HepG2 (cell line): ENCODE measurements at regions not wholly inside any gene's neighbourhood (a gene's known extent, or its start where the extent isn't known, plus 50 kb on each side); places are given as distances from the start of the nearest gene placed in this dataset.

ENCODE experiments used
- ATAC-seq: fragments of 200-7000 bp; cut with Tn5 transposase; 3 replicates; pipeline ENCODE4 v1.9.1; 2020; ENCODE audit warnings: mild to moderate bottlenecking, moderate library complexity
- BruUV-seq: library from RNA; stranded (reverse); fragments of 400-500 nt; replicated peaks from 2 replicates; lab custom pipeline; 2021; lab: Mats Ljungman, UMichigan
- CTCF ChIA-PET: fragments of 300-600 bp; formaldehyde crosslinking; extraction: SDS; loops from one replicate; lab custom pipeline; 2021; ENCODE audit warnings: low total read pairs, inconsistent platforms, low intra/inter-chr PET ratio; lab: Yijun Ruan, JAX
- POLR2A ChIA-PET: fragments of 350-600 bp; sonication (Branson Sonifier 250); formaldehyde crosslinking; loops from one replicate; lab custom pipeline; 2020; ENCODE audit warnings: antibody characterized with exemption, inconsistent platforms; lab: Yijun Ruan, JAX
- DNase-seq: peaks from one replicate; pipeline ENCODE4 v3.0.0-alpha.2; 2015; ENCODE audit warnings: low spot score
- FAIRE-seq: peaks from 3 replicates; lab custom pipeline; 2011; peaks lifted over from hg19 to GRCh38; lab: Jason Lieb, UNC
- H2AFZ ChIP-seq: one replicate; pipeline ENCODE4 v1.6.1; 2011; ENCODE audit warnings: low read length, inconsistent platforms
- H3K27ac ChIP-seq: fragments of 300-600 bp; 3 replicates; pipeline ENCODE4 v1.8.0; 2011; ENCODE audit warnings: mixed run types, mild to moderate bottlenecking, mixed read lengths, low read length, inconsistent platforms; ENCODE audit not compliant: insufficient read depth; ENCODE audit errors: extremely low read length
- H3K27me3 ChIP-seq, 2 experiments: fragments of 200-600 bp in 1 of 2; 2 replicates in 1 of 2; 3 replicates in 1 of 2; pipeline versions ENCODE4 v1.6.0 to v1.8.0; 2011; ENCODE audit warnings: low read length in 2 of 2, mild to moderate bottlenecking in 2 of 2, moderate library complexity in 2 of 2, inconsistent platforms in 1 of 2; ENCODE audit not compliant: insufficient read depth in 2 of 2, control insufficient read depth in 1 of 2
- H3K36me3 ChIP-seq, 2 experiments: fragments of 200-600 bp in 1 of 2; replicated peaks in 1 of 2; 2 replicates in 1 of 2; 3 replicates in 1 of 2; pipeline versions ENCODE4 v1.5.1 to v1.8.0; 2011; ENCODE audit warnings: low read length in 2 of 2, inconsistent platforms in 1 of 2; ENCODE audit not compliant: insufficient read depth in 2 of 2, control insufficient read depth in 1 of 2
- H3K4me1 ChIP-seq: 2 replicates; pipeline ENCODE4 v1.5.1; 2012; ENCODE audit warnings: low read length, inconsistent platforms; ENCODE audit not compliant: insufficient read depth
- H3K4me2 ChIP-seq: 2 replicates; pipeline ENCODE4 v1.6.0; 2011; ENCODE audit warnings: low read depth, low read length, inconsistent platforms
- H3K4me3 ChIP-seq, 3 experiments: fragments of 200-600 bp in 1 of 3; sonication (generic), shearing (Covaris generic) in 1 of 3; replicated peaks in 1 of 3; 2 replicates each; pipeline ENCODE4 v1.5.1; 2011 to 2016; ENCODE audit warnings: low read length in 3 of 3, inconsistent platforms in 2 of 3, low read depth in 2 of 3, mild to moderate bottlenecking in 2 of 3, control low read depth in 1 of 3, mixed read lengths in 1 of 3; ENCODE audit not compliant: insufficient read depth in 1 of 3
- H3K79me2 ChIP-seq: one replicate; pipeline ENCODE4 v1.6.1; 2011; ENCODE audit warnings: low read length, inconsistent platforms; ENCODE audit not compliant: insufficient read depth
- H3K9ac ChIP-seq: 2 replicates; pipeline ENCODE4 v1.6.0; 2011; ENCODE audit warnings: mild to moderate bottlenecking, low read depth, low read length, inconsistent platforms; ENCODE audit not compliant: insufficient read depth
- H3K9me3 ChIP-seq: 2 replicates; pipeline ENCODE4 v1.5.1; 2012; ENCODE audit warnings: mild to moderate bottlenecking, low read length
- H4K20me1 ChIP-seq: 2 replicates; pipeline ENCODE4 v1.6.0; 2011; ENCODE audit warnings: inconsistent platforms, mild to moderate bottlenecking, low read length, moderate library complexity; ENCODE audit not compliant: insufficient read depth
- ATAD3A ChIP-seq: sonication (generic); formaldehyde crosslinking; IDR thresholded peaks from 2 replicates; pipeline ENCODE4 v1.4.0; 2020; ENCODE audit warnings: missing genetic modification reagents
- HNRNPLL ChIP-seq: fragments of 200-400 bp; formaldehyde crosslinking; IDR thresholded peaks from 2 replicates; pipeline ENCODE4 v1.6.1; 2017; ENCODE audit warnings: mild to moderate bottlenecking, low read depth, low read length; ENCODE audit not compliant: poor library complexity, severe bottlenecking
- KLF6 ChIP-seq: IDR thresholded peaks from 2 replicates; pipeline ENCODE4 v1.8.0; 2016; ENCODE audit warnings: missing biosample characterization, missing genetic modification reagents
- NCOR1 ChIP-seq: fragments of 200-600 bp; sonication (generic); IDR thresholded peaks from 2 replicates; pipeline ENCODE4 v1.7.0; 2017; ENCODE audit warnings: antibody characterized with exemption, low read length, borderline replicate concordance
- SALL1 ChIP-seq: sonication (generic); formaldehyde crosslinking; IDR thresholded peaks from 2 replicates; pipeline ENCODE4 v1.8.0; 2022; ENCODE audit warnings: mild to moderate bottlenecking, missing genetic modification reagents
- SIN3B ChIP-seq: fragments of 150-350 bp; IDR thresholded peaks from 2 replicates; pipeline ENCODE4 v1.6.1; 2014; ENCODE audit warnings: low read length
- SNRNP70 ChIP-seq: fragments of 200-400 bp; formaldehyde crosslinking; IDR thresholded peaks from 2 replicates; pipeline ENCODE4 v1.6.1; 2017; ENCODE audit warnings: mild to moderate bottlenecking, low read depth, low read length, moderate library complexity
- ZIK1 ChIP-seq: sonication (generic); formaldehyde crosslinking; IDR thresholded peaks from 2 replicates; pipeline ENCODE4 v1.5.0; 2020; ENCODE audit warnings: mild to moderate bottlenecking, low read depth, missing genetic modification reagents, borderline replicate concordance
- WGBS: methylation state at CpG from one replicate; pipeline ENCODE4 v1.1.6; 2017; ENCODE audit warnings: low lambda C conversion rate; 5-methylcytosine and 5-hydroxymethylcytosine counted together
- in situ Hi-C: cut with HindIII; loops from 2 replicates; pipeline ENCODE4 v1.10.0; 2017; ENCODE audit warnings: low pct_unique_long_range_greater_than_20kb; ENCODE audit not compliant: extremely low pct_ligation_motif_present
- intact Hi-C: fragments of 100-400 bp; cut with micrococcal nuclease; formaldehyde crosslinking; loops from one replicate; pipeline ENCODE4 v1.10.0; 2022; ENCODE audit not compliant: unreplicated experiment

GRCh38 chr15:29377161-29377560 is 107.5 kb upstream of the NSMCE3 start:
- ChIA-PET POLR2A (no interaction called here), CTCF (no interaction called here)
- no peak overlapping the region for H2AFZ ChIP-seq
- in situ Hi-C loops (no loop called here), intact Hi-C loops (no loop called here)
- H3K36me3 ChIP-seq = no peaks in the 10 kb centered on the region
- H3K27ac ChIP-seq = no peak overlapping the region
- H4K20me1 ChIP-seq = no peaks in the 10 kb centered on the region
- DNase-seq (no peak), ATAC-seq (no peak), FAIRE-seq (no peak)
- no peak overlapping the region for H3K4me2 ChIP-seq
- H3K27me3 ChIP-seq = no peaks in the 10 kb centered on the region; a peak in 1 of 5 replicates
- no peak overlapping the region for H3K4me3 ChIP-seq
- 29% methylated on average over 6 of the region's 6 CpGs for WGBS
- no peak overlapping the region for H3K9ac ChIP-seq
- no peaks in the 10 kb centered on the region for H3K4me1 ChIP-seq
- no peaks in the 10 kb centered on the region for H3K9me3 ChIP-seq
- TF ChIP-seq SALL1 (CRISPR knock-in tag) = no peak
- TF ChIP-seq ZIK1 = no peak
- TF ChIP-seq KLF6 (CRISPR knock-in tag) = no peak
- no TSS peak for BruUV-seq
- no peaks in the 10 kb centered on the region for H3K79me2 ChIP-seq

DNA sequence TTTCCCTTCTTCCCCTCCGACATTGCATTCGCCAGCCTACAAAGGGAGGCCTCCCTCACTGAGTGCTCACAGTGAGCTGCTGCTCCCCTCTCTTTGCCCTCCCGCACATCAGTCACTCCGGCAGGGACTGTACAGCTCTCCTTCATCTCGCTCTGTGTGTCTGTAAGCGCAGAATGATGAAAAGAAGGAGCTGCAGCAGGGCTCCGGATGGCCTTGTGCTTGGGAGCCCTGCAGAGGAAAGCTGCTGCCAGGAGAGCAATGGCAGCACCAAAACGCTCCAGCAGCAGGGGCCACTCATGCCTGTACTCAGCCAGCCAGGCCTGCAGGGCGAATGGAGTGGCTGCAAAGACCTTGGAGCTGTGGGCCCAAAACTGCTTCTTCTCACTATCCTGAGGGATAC is 107.0 kb upstream of the NSMCE3 start:
- no peaks in the 10 kb centered on the region; a peak in 1 of 5 replicates for H3K27me3 ChIP-seq
- no peak for DNase-seq
- FAIRE-seq = no peak
- WGBS = 4% methylated on average over 9 of the region's 9 CpGs
- TF ChIP-seq HNRNPLL (no peak), NCOR1 (no peak), SNRNP70 (no peak), ATAD3A (CRISPR knock-in tag) (no peak), SIN3B (no peak)
- TF ChIP-seq, all 625 proteins: peak for 0
- H3K9me3 ChIP-seq = no peaks in the 10 kb centered on the region
- H3K4me1 ChIP-seq = no peaks in the 10 kb centered on the region
- intact Hi-C loops = no loop called here
- H3K79me2 ChIP-seq = no peaks in the 10 kb centered on the region
- POLR2A ChIA-PET = no interaction called here
- H2AFZ ChIP-seq = no peak overlapping the region
- BruUV-seq = no TSS peak
- H3K9ac ChIP-seq = no peak overlapping the region
- CTCF ChIA-PET = no interaction called here
- H3K36me3 ChIP-seq = no peaks in the 10 kb centered on the region
- no peak overlapping the region for H3K4me3 ChIP-seq
- no peak for ATAC-seq
- in situ Hi-C loops = no loop called here
- H3K4me2 ChIP-seq = no peak overlapping the region
- no peak overlapping the region for H3K27ac ChIP-seq
- no peaks in the 10 kb centered on the region for H4K20me1 ChIP-seq
